ENCODE measurements at regions not wholly inside any gene's neighbourhood (a gene's known extent, or its start where the extent isn't known, plus 50 kb on each side); places are given as distances from the start of the nearest gene placed in this dataset.
"Not testable (repeated sequence)": the region's sequence is repeated elsewhere in the genome, so short reads cannot be mapped to it uniquely, and the experiment has no call there.

DNA sequence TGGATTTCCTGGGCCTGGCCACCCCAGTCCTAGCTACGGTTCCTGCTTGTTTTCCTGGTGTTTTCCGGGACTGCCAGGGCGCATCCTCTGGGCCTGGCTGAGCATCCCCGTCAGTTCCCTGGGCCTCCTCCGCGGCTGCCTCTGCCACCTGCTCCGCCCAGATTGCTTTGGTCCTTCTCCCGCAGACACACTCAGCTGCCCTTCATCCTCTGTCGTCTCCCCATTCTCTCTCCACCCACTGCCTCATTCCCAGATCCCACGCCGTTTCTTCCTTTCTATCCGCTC is 153.2 kb upstream of the NBPF19 start:
- H3K79me2 ChIP-seq (ENCODE audit: control insufficient read depth, insufficient read depth, low read length, unreplicated experiment); H3K4me3 ChIP-seq (ENCODE audit: low read depth, low read length); H3K36me3 ChIP-seq (ENCODE audit: insufficient read depth, low read length); H2AFZ ChIP-seq (ENCODE audit: low read length, unreplicated experiment); H3K27ac ChIP-seq (ENCODE audit: low read depth, low read length); H3K27me3 ChIP-seq (ENCODE audit: insufficient read depth, low read length); H3K4me1 ChIP-seq (ENCODE audit: control insufficient read depth, insufficient read depth, low read length, unreplicated experiment): not testable (repeated sequence)

DNA sequence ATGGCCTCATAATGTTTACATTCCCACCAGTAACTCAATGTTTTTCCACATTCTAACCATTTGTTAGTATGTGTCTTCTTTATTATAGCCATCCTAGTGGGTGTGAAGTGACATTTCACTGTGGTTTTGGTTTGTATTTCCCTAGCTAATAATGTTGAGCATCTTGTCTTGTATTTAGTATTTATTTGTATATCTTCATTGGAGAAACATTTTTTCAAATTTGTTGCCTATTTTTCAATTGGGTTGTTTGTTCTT is 144.8 kb upstream of the NBPF19 start:
- not testable (repeated sequence) for H3K79me2 ChIP-seq (ENCODE audit: control insufficient read depth, insufficient read depth, low read length, unreplicated experiment); H2AFZ ChIP-seq (ENCODE audit: low read length, unreplicated experiment); H3K4me3 ChIP-seq (ENCODE audit: low read depth, low read length); H3K36me3 ChIP-seq (ENCODE audit: insufficient read depth, low read length); H3K27ac ChIP-seq (ENCODE audit: low read depth, low read length); H3K27me3 ChIP-seq (ENCODE audit: insufficient read depth, low read length); H3K4me1 ChIP-seq (ENCODE audit: control insufficient read depth, insufficient read depth, low read length, unreplicated experiment)

DNA sequence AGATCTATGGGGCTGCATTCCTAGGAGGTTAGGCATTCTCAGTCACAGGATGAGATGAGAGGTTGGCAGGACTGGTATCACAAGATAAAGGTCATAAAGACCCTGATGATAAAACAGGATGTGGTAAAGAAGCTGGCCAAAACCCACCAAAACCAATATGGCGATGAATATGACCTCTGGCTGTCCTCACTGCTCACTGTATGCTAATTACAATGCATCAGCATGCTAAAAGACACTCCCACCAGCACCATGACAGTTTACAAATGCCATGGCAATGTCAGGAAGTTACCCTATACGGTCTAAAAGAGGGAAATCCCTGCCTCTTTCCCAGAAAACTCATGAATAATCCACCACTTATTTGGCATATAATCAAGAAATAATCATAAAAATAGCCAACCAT is 138.8 kb upstream of the NBPF19 start:
- not testable (repeated sequence) for H3K36me3 ChIP-seq (ENCODE audit: insufficient read depth, low read length); H3K4me3 ChIP-seq (ENCODE audit: low read depth, low read length); H2AFZ ChIP-seq (ENCODE audit: low read length, unreplicated experiment); H3K4me1 ChIP-seq (ENCODE audit: control insufficient read depth, insufficient read depth, low read length, unreplicated experiment); H3K27ac ChIP-seq (ENCODE audit: low read depth, low read length); H3K79me2 ChIP-seq (ENCODE audit: control insufficient read depth, insufficient read depth, low read length, unreplicated experiment); H3K27me3 ChIP-seq (ENCODE audit: insufficient read depth, low read length)

DNA sequence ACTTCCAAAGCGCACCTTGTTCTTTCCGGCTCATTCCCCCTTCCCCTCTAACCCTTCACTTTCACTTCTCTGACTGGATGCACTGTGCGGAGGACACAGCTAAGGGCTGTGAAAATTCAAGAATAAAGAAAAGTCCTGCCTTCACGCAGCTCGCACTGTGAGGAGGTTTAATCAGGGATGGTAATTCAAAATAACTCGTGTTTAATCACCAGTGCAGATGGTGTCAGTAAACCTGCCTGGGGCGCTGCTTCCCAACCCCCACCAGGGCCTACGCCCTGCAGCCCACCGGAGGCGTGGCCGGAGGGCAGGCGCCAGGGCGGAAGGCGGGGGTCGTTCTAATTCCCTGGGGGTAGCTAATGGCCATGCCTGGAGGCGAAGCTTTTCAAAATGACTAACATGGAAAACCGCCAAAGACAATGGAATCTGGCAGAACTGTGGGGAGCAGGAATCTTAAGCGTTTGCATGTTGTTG is 136.6 kb upstream of the NBPF19 start:
- H3K4me1 ChIP-seq (ENCODE audit: control insufficient read depth, insufficient read depth, low read length, unreplicated experiment); H3K36me3 ChIP-seq (ENCODE audit: insufficient read depth, low read length); H3K79me2 ChIP-seq (ENCODE audit: control insufficient read depth, insufficient read depth, low read length, unreplicated experiment); H3K27ac ChIP-seq (ENCODE audit: low read depth, low read length); H3K4me3 ChIP-seq (ENCODE audit: low read depth, low read length); H2AFZ ChIP-seq (ENCODE audit: low read length, unreplicated experiment); H3K27me3 ChIP-seq (ENCODE audit: insufficient read depth, low read length): not testable (repeated sequence)

DNA sequence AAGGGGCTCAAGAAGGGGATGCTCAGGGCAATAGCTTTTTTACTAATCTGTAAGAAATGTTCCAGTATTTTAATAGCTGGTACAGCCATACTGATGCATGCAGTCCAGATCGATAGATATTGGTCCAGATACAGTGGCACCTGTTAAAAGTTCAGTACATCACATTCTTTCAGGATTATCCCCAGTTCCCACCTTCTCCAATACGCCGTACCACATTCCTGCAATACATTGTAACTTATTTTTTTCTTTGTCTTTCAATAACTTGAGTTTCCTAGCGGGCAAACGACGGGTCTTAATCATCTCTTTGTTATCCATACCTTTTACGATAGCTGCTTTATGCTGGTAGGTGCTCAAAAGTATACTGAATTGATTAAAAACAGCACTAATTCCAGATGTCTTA is 136.1 kb upstream of the NBPF19 start:
- H2AFZ ChIP-seq (ENCODE audit: low read length, unreplicated experiment); H3K4me3 ChIP-seq (ENCODE audit: low read depth, low read length); H3K27ac ChIP-seq (ENCODE audit: low read depth, low read length); H3K36me3 ChIP-seq (ENCODE audit: insufficient read depth, low read length); H3K27me3 ChIP-seq (ENCODE audit: insufficient read depth, low read length); H3K4me1 ChIP-seq (ENCODE audit: control insufficient read depth, insufficient read depth, low read length, unreplicated experiment); H3K79me2 ChIP-seq (ENCODE audit: control insufficient read depth, insufficient read depth, low read length, unreplicated experiment): not testable (repeated sequence)

DNA sequence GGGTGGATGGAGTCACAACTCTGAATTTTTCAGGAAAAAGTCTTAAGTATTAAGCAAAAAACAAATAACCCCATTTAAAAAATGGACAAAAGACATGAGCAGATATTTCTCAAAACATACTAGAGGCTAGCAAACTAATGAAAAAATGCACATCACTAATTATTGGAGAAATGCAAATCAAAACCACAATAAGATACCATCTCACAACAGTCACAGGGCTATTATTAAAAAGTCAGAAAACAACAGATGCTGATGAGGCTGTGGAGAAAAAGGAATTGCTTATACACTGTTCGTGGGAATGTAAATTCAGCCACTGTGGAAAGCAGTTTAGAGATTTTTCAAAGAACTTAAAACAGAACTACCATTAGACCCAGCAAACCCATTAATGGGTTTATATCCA is 125.4 kb upstream of the NBPF19 start:
- H3K27me3 ChIP-seq (ENCODE audit: insufficient read depth, low read length); H3K27ac ChIP-seq (ENCODE audit: low read depth, low read length); H2AFZ ChIP-seq (ENCODE audit: low read length, unreplicated experiment); H3K36me3 ChIP-seq (ENCODE audit: insufficient read depth, low read length); H3K79me2 ChIP-seq (ENCODE audit: control insufficient read depth, insufficient read depth, low read length, unreplicated experiment); H3K4me1 ChIP-seq (ENCODE audit: control insufficient read depth, insufficient read depth, low read length, unreplicated experiment); H3K4me3 ChIP-seq (ENCODE audit: low read depth, low read length): not testable (repeated sequence)

DNA sequence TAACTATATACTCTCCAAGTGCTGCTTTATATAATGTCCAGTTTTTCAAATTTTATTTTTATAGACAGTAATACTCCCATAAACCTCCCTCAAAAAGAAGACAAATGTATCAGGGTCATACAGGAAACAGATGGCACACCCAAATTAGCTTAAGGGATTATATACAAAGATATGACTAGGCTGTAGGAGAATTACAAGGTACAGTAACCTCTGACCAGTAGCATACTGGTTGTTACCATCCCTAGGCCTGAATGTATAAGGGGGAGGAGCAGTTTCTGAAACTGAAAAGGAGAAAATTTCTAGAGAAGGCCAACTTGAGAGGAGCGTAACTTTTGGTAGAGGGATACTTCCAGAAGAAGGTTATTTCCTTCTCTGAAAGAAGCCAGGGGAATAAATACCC is 122.6 kb upstream of the NBPF19 start:
- not testable (repeated sequence) for H2AFZ ChIP-seq (ENCODE audit: low read length, unreplicated experiment); H3K36me3 ChIP-seq (ENCODE audit: insufficient read depth, low read length); H3K27ac ChIP-seq (ENCODE audit: low read depth, low read length); H3K79me2 ChIP-seq (ENCODE audit: control insufficient read depth, insufficient read depth, low read length, unreplicated experiment); H3K4me1 ChIP-seq (ENCODE audit: control insufficient read depth, insufficient read depth, low read length, unreplicated experiment); H3K27me3 ChIP-seq (ENCODE audit: insufficient read depth, low read length); H3K4me3 ChIP-seq (ENCODE audit: low read depth, low read length)

DNA sequence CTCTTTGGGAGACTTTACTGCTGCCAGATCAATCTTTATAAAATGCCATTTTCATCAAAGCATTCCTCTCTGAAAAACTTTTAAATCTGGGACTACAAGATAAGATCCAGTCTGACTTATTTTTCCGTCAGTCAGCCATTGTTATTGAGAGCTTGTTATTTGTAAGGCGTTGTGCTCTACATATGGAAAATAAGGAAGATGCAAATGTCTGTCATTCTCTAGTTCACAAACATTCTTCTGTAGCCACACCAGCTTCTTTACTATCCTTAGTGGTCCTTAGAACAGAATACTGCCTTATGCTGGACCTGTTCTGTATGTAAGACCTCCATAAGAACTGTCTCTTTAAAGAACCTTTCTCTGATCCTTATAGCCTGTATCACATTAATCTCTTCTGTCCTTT is 120.3 kb upstream of the NBPF19 start:
- H3K27ac ChIP-seq (ENCODE audit: low read depth, low read length); H3K4me3 ChIP-seq (ENCODE audit: low read depth, low read length); H3K79me2 ChIP-seq (ENCODE audit: control insufficient read depth, insufficient read depth, low read length, unreplicated experiment); H3K36me3 ChIP-seq (ENCODE audit: insufficient read depth, low read length); H3K27me3 ChIP-seq (ENCODE audit: insufficient read depth, low read length); H3K4me1 ChIP-seq (ENCODE audit: control insufficient read depth, insufficient read depth, low read length, unreplicated experiment); H2AFZ ChIP-seq (ENCODE audit: low read length, unreplicated experiment): not testable (repeated sequence)

DNA sequence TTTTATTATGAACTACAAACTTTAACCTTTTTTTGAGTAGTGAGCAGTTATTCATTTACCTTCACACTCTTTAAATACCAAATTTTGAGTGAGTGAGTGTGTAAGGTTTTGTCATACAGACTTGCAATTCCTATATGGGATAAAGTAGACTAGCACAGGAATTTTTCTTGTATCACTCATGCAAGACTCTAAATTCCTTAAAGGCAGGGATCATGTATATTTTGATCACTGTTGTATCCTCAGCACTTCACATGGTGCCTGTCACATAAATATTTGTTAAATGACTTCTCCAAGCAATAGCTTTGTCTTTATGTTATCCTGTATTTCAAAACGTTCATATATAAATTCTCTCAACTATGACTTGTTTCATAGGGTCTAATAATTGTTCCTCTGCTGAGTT is 119.1 kb upstream of the NBPF19 start:
- not testable (repeated sequence) for H3K4me1 ChIP-seq (ENCODE audit: control insufficient read depth, insufficient read depth, low read length, unreplicated experiment); H3K27ac ChIP-seq (ENCODE audit: low read depth, low read length); H3K79me2 ChIP-seq (ENCODE audit: control insufficient read depth, insufficient read depth, low read length, unreplicated experiment); H3K4me3 ChIP-seq (ENCODE audit: low read depth, low read length); H3K36me3 ChIP-seq (ENCODE audit: insufficient read depth, low read length); H3K27me3 ChIP-seq (ENCODE audit: insufficient read depth, low read length); H2AFZ ChIP-seq (ENCODE audit: low read length, unreplicated experiment)

DNA sequence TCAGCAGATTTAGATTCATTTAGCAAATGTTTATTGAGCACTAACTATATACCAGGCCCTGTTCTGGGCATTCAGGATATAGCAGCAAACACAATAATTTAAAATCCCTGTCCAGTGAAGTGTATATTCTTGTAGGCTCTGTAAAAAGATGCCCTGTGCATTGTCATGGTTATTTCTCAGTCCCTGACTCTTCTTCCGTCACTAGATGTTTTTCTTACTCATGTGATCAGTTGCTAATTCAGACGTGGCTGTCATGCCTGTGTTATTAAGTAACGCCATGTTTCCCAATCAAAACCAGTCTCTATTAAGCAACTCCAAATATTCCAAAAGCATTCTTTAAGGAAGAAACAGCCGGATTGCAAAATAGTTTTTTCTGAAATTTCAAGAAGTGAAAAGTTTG is 118.7 kb upstream of the NBPF19 start:
- H3K27me3 ChIP-seq (ENCODE audit: insufficient read depth, low read length); H3K4me3 ChIP-seq (ENCODE audit: low read depth, low read length); H3K79me2 ChIP-seq (ENCODE audit: control insufficient read depth, insufficient read depth, low read length, unreplicated experiment); H3K27ac ChIP-seq (ENCODE audit: low read depth, low read length); H2AFZ ChIP-seq (ENCODE audit: low read length, unreplicated experiment); H3K36me3 ChIP-seq (ENCODE audit: insufficient read depth, low read length); H3K4me1 ChIP-seq (ENCODE audit: control insufficient read depth, insufficient read depth, low read length, unreplicated experiment): not testable (repeated sequence)

DNA sequence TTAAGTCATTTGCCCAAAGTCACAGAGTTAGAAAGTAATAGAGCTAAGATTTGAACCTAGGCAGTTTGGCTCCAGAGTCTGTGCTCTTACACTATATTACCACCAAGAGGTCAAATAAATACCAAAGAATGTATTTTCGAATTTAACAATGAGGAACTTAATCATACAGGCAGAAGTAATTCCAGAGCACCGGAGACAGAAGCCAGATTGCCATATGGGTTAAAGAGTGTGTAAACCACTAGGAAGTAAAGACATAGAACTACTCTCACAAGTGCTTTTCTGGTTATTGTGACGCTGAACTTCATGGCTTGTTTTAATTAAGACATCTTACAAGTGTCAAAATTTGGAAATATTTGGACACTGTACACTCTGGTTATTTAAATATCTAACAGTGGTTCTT is 114.5 kb upstream of the NBPF19 start:
- H3K27me3 ChIP-seq (ENCODE audit: insufficient read depth, low read length), result not testable (repeated sequence)

DNA sequence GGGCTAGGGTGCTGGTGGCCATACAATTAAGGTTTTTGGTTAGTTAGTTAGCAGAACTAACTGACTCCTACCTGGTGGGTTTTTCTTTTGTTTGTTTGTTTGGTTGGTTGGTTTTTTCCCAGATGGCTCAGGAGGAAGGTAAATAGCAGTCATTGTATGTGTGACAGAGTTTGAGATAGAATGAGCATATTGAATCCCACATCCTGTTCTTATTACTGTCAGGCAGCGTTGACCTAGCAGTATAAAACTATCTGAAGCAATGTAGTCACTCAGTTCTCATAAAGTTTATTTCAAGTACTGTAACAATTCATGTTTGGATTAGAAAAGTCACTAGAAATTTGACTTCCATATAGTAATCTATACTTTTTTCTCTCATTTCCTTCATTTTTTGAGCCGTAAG is 113.5 kb upstream of the NBPF19 start:
- not testable (repeated sequence) for H3K79me2 ChIP-seq (ENCODE audit: control insufficient read depth, insufficient read depth, low read length, unreplicated experiment); H2AFZ ChIP-seq (ENCODE audit: low read length, unreplicated experiment); H3K4me3 ChIP-seq (ENCODE audit: low read depth, low read length); H3K27me3 ChIP-seq (ENCODE audit: insufficient read depth, low read length); H3K36me3 ChIP-seq (ENCODE audit: insufficient read depth, low read length); H3K27ac ChIP-seq (ENCODE audit: low read depth, low read length); H3K4me1 ChIP-seq (ENCODE audit: control insufficient read depth, insufficient read depth, low read length, unreplicated experiment)

More for the DNA sequence above, 114.5 kb upstream of the NBPF19 start:
- not testable (repeated sequence) for H3K79me2 ChIP-seq (ENCODE audit: control insufficient read depth, insufficient read depth, low read length, unreplicated experiment); H3K4me1 ChIP-seq (ENCODE audit: control insufficient read depth, insufficient read depth, low read length, unreplicated experiment); H3K36me3 ChIP-seq (ENCODE audit: insufficient read depth, low read length); H3K4me3 ChIP-seq (ENCODE audit: low read depth, low read length); H2AFZ ChIP-seq (ENCODE audit: low read length, unreplicated experiment); H3K27ac ChIP-seq (ENCODE audit: low read depth, low read length)
